SK-N-SH (cell line): ENCODE measurements at regions not wholly inside any gene's neighbourhood (a gene's known extent, or its start where the extent isn't known, plus 50 kb on each side); places are given as distances from the start of the nearest gene placed in this dataset.

Experiments
- CTCF ChIA-PET: fragments of 300-600, 350-600 bp; formaldehyde crosslinking; extraction: SDS; loops from one replicate; lab custom pipeline; 2021; lab: Yijun Ruan, JAX
- POLR2A ChIA-PET: fragments of 350-600 bp; sonication (Branson Sonifier 250); formaldehyde crosslinking; extraction: SDS; loops from one replicate; lab custom pipeline; 2020; ENCODE audit warnings: antibody characterized with exemption, inconsistent platforms; lab: Yijun Ruan, JAX
- DNase-seq: peaks from one replicate; pipeline ENCODE4 v3.0.0; 2012
- H2AFZ ChIP-seq: fragments of 200-600 bp; sonication (generic); 2 replicates; pipeline ENCODE4 v1.8.1; 2016; ENCODE audit warnings: antibody characterized with exemption, mild to moderate bottlenecking, low read depth
- H3F3A ChIP-seq: fragments of 200-600 bp; sonication (generic); replicated peaks from 2 replicates; pipeline ENCODE3; 2016; ENCODE audit warnings: antibody characterized with exemption, mild to moderate bottlenecking; ENCODE audit not compliant: insufficient read depth
- H3K27ac ChIP-seq, 2 experiments: fragments of 200-500 bp in 1 of 2; fragments of 200-600 bp in 1 of 2; sonication (Bioruptor generic) in 1 of 2; sonication (generic), shearing (Covaris generic) in 1 of 2; 2 replicates each; pipeline versions ENCODE4 v1.5.1 to v1.6.1; 2014 to 2016; ENCODE audit warnings: low read depth in 2 of 2, inconsistent platforms in 1 of 2, low read length in 1 of 2, mild to moderate bottlenecking in 1 of 2, mixed read lengths in 1 of 2
- H3K27me3 ChIP-seq: fragments of 200-600 bp; sonication (generic), shearing (Covaris generic); 2 replicates; pipeline ENCODE4 v1.6.1; 2016; ENCODE audit warnings: mixed run types; ENCODE audit not compliant: insufficient read depth
- H3K36me3 ChIP-seq, 2 experiments: fragments of 200-500 bp in 1 of 2; fragments of 200-600 bp in 1 of 2; sonication (Bioruptor generic) in 1 of 2; sonication (generic) in 1 of 2; replicated peaks in 1 of 2; 2 replicates each; pipeline versions ENCODE3 to v1.5.1; 2014 to 2016; ENCODE audit warnings: low read length in 1 of 2, mild to moderate bottlenecking in 1 of 2; ENCODE audit not compliant: insufficient read depth in 2 of 2, control insufficient read depth in 1 of 2
- H3K4me1 ChIP-seq, 2 experiments: fragments of 200-500 bp in 1 of 2; fragments of 200-600 bp in 1 of 2; sonication (Bioruptor generic) in 1 of 2; sonication (generic), shearing (Covaris generic) in 1 of 2; 2 replicates each; pipeline versions ENCODE4 v1.5.1 to v1.6.1; 2014 to 2016; ENCODE audit warnings: low read depth in 1 of 2, low read length in 1 of 2, mixed run types in 1 of 2; ENCODE audit not compliant: insufficient read depth in 2 of 2, control insufficient read depth in 1 of 2
- H3K4me2 ChIP-seq: fragments of 200-600 bp; sonication (generic), shearing (Covaris generic); 2 replicates; pipeline ENCODE4 v1.6.1; 2017; ENCODE audit warnings: mixed run types
- H3K4me3 ChIP-seq, 2 experiments: fragments of 200-500 bp in 1 of 2; fragments of 200-600 bp in 1 of 2; sonication (Bioruptor generic) in 1 of 2; sonication (generic), shearing (Covaris generic) in 1 of 2; 2 replicates each; pipeline versions ENCODE4 v1.5.1 to v1.8.1; 2014 to 2016; ENCODE audit warnings: low read depth in 2 of 2, inconsistent platforms in 1 of 2, low read length in 1 of 2, mild to moderate bottlenecking in 1 of 2, mixed read lengths in 1 of 2, moderate library complexity in 1 of 2
- H3K79me2 ChIP-seq: fragments of 200-600 bp; sonication (generic); 2 replicates; pipeline ENCODE4 v1.8.1; 2017; ENCODE audit warnings: mild to moderate bottlenecking; ENCODE audit not compliant: insufficient read depth
- H3K9ac ChIP-seq: fragments of 200-600 bp; sonication (generic); 2 replicates; pipeline ENCODE4 v1.6.1; 2017; ENCODE audit warnings: mixed run types
- H3K9me2 ChIP-seq: fragments of 200-600 bp; sonication (generic); 2 replicates; pipeline ENCODE4 v1.6.1; 2017; ENCODE audit warnings: mixed run types
- H3K9me3 ChIP-seq: fragments of 200-600 bp; sonication (generic); 2 replicates; pipeline ENCODE4 v1.6.1; 2017; ENCODE audit warnings: mixed run types, mild to moderate bottlenecking, moderate library complexity
- H4K20me1 ChIP-seq: fragments of 200-600 bp; sonication (generic); 2 replicates; pipeline ENCODE4 v1.6.1; 2017; ENCODE audit warnings: mild to moderate bottlenecking, mixed run types; ENCODE audit not compliant: insufficient read depth
- FOSL2 ChIP-seq: IDR thresholded peaks from 2 replicates; pipeline ENCODE4 v1.4.0; 2012; ENCODE audit warnings: low read depth, mild to moderate bottlenecking, moderate library complexity, borderline replicate concordance
- GATA2 ChIP-seq: sonication (generic); formaldehyde crosslinking; IDR thresholded peaks from 2 replicates; pipeline ENCODE4 v1.5.0; 2020; ENCODE audit warnings: mild to moderate bottlenecking, missing genetic modification reagents
- IRF3 ChIP-seq: fragments of 150-350 bp; IDR thresholded peaks from 2 replicates; pipeline ENCODE4 v1.6.1; 2016; ENCODE audit warnings: mild to moderate bottlenecking, low read depth, low read length
- RAD21 ChIP-seq: IDR thresholded peaks from 2 replicates; pipeline ENCODE4 v1.6.1; 2012; ENCODE audit warnings: mild to moderate bottlenecking, low read length
- RCOR1 ChIP-seq: fragments of 150-350 bp; IDR thresholded peaks from 2 replicates; pipeline ENCODE4 v1.6.1; 2017; ENCODE audit warnings: antibody characterized with exemption, low read length
- REST ChIP-seq: IDR thresholded peaks from 2 replicates; pipeline ENCODE4 v1.6.1; 2012; ENCODE audit warnings: mild to moderate bottlenecking, low read depth, low read length, moderate library complexity
- RXRA ChIP-seq: IDR thresholded peaks from 2 replicates; pipeline ENCODE4 v1.4.0; 2012; ENCODE audit warnings: low read depth, mild to moderate bottlenecking, borderline replicate concordance
- SIN3A ChIP-seq: IDR thresholded peaks from 2 replicates; pipeline ENCODE4 v1.6.1; 2012; ENCODE audit warnings: low read depth, mild to moderate bottlenecking, low read length, moderate library complexity, borderline replicate concordance
- TCF12 ChIP-seq: IDR thresholded peaks from 2 replicates; pipeline ENCODE4 v1.4.0; 2012
- TEAD4 ChIP-seq: IDR thresholded peaks from 2 replicates; pipeline ENCODE4 v1.4.0; 2012; ENCODE audit warnings: mild to moderate bottlenecking, borderline replicate concordance; ENCODE audit not compliant: insufficient read depth
- USF1 ChIP-seq: IDR thresholded peaks from 2 replicates; pipeline ENCODE4 v1.4.0; 2012; ENCODE audit warnings: low read depth, borderline replicate concordance
- YY1 ChIP-seq: IDR thresholded peaks from 2 replicates; pipeline ENCODE4 v1.4.0; 2012; ENCODE audit warnings: low read depth, mild to moderate bottlenecking
- ZBTB33 ChIP-seq: IDR thresholded peaks from 2 replicates; pipeline ENCODE4 v1.4.0; 2012; ENCODE audit warnings: low read depth, borderline replicate concordance
- WGBS: methylation state at CpG from one replicate; pipeline ENCODE4 v1.1.6; 2017; ENCODE audit warnings: low lambda C conversion rate; 5-methylcytosine and 5-hydroxymethylcytosine counted together
- TF ChIP-seq, protein P1 (sequence below): IDR thresholded peaks from 2 replicates; pipeline ENCODE4; 2012

DNA sequence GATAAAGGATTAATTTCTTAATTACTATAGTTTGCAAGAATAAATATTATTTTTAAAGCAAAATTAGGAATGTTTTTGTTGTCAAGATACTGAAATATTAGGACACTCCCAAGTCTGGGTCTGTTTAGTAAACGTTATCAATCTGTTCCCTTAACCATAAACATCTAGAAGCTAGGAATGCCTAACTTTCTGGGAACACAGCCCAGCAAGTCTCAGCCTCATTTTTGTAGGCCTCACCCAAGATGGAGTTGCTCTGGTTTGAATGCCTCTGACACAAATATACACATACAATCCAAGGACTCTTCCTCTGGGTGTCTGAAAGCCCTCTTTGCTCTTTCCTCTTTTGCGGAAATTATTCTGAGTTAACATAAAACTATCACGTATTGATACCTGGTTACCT is 487.4 kb upstream of the CELF2 start:
- Histone ChIP-seq H3K79me2 (no peaks in the 10 kb centered on the region), H3K36me3 (no peaks in the 10 kb centered on the region), H2AFZ (no peak overlapping the region), H3K9me3 (no peaks in the 10 kb centered on the region), H3F3A (no peaks in the 10 kb centered on the region), H3K27me3 (no peaks in the 10 kb centered on the region), H4K20me1 (no peaks in the 10 kb centered on the region), H3K27ac (no peak overlapping the region), H3K4me3 (no peak overlapping the region), H3K9me2 (no peaks in the 10 kb centered on the region), H3K9ac (no peak overlapping the region), H3K4me2 (no peak overlapping the region), H3K4me1 (no peaks in the 10 kb centered on the region)
- 25% methylated on average over 3 of the region's 3 CpGs for WGBS
- no peak for DNase-seq
- TF ChIP-seq IRF3, result no peak
- ChIA-PET CTCF (no interaction called here), POLR2A (no interaction called here)

GRCh38 chr10:10532236-10532635 is 485.4 kb upstream of the CELF2 start:
- Histone ChIP-seq H3K9ac (no peak overlapping the region), H3K4me2 (no peak overlapping the region), H3K27me3 (no peaks in the 10 kb centered on the region), H3K4me3 (no peak overlapping the region), H3F3A (no peaks in the 10 kb centered on the region), H2AFZ (no peak overlapping the region), H3K36me3 (no peaks in the 10 kb centered on the region), H3K9me3 (no peaks in the 10 kb centered on the region), H4K20me1 (no peaks in the 10 kb centered on the region), H3K27ac (no peak overlapping the region), H3K4me1 (no peaks in the 10 kb centered on the region), H3K79me2 (no peaks in the 10 kb centered on the region), H3K9me2 (no peaks in the 10 kb centered on the region)
- ChIA-PET CTCF (no interaction called here), POLR2A (no interaction called here)
- no peak for TF ChIP-seq GATA2 (CRISPR knock-in tag)
- no peak for TF ChIP-seq USF1
- 14% methylated on average over 1 of the region's 1 CpG for WGBS
- no peak for DNase-seq

- no peak overlapping the region for H2AFZ ChIP-seq
- H3F3A ChIP-seq, result no peaks in the 10 kb centered on the region
- DNase-seq, result no peak
- H3K27me3 ChIP-seq, result no peaks in the 10 kb centered on the region
- ChIA-PET CTCF (no interaction called here), POLR2A (no interaction called here)
- no peaks in the 10 kb centered on the region for H3K4me1 ChIP-seq
- no peaks in the 10 kb centered on the region for H3K9me3 ChIP-seq
- H3K9me2 ChIP-seq, result no peaks in the 10 kb centered on the region
- TF ChIP-seq RXRA (no peak), YY1 (no peak), TEAD4 (no peak), ZBTB33 (no peak), RAD21 (no peak), SIN3A (no peak), RCOR1 (no peak), TCF12 (no peak), REST (no peak), FOSL2 (no peak)
- TF ChIP-seq, protein P1, sequence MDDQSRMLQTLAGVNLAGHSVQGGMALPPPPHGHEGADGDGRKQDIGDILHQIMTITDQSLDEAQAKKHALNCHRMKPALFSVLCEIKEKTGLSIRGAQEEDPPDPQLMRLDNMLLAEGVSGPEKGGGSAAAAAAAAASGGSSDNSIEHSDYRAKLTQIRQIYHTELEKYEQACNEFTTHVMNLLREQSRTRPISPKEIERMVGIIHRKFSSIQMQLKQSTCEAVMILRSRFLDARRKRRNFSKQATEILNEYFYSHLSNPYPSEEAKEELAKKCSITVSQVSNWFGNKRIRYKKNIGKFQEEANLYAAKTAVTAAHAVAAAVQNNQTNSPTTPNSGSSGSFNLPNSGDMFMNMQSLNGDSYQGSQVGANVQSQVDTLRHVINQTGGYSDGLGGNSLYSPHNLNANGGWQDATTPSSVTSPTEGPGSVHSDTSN, result no peak
- H3K27ac ChIP-seq, result no peak overlapping the region
- H3K4me2 ChIP-seq, result no peak overlapping the region
- no peak overlapping the region for H3K9ac ChIP-seq
- H3K4me3 ChIP-seq, result no peak overlapping the region
- H3K36me3 ChIP-seq, result no peaks in the 10 kb centered on the region
- H3K79me2 ChIP-seq, result no peaks in the 10 kb centered on the region
- no peaks in the 10 kb centered on the region for H4K20me1 ChIP-seq
- WGBS, result 36% methylated on average over 2 of the region's 2 CpGs
Measured at GRCh38 chr10:10532826-10533225, 484.8 kb upstream of the CELF2 start.
